C4-2B (cell line): ENCODE measurements at regions not wholly inside any gene's neighbourhood (a gene's known extent, or its start where the extent isn't known, plus 50 kb on each side); places are given as distances from the start of the nearest gene placed in this dataset.

Source experiments
- H3K27ac ChIP-seq: fragments of 450-650 bp; 2 replicates; pipeline ENCODE4 v1.5.1; 2017
- ZFX ChIP-seq: fragments of 450-650 bp; IDR thresholded peaks from 2 replicates; pipeline ENCODE4 v1.6.1; 2017
- TF ChIP-seq, protein P1 (sequence below): fragments of 450-650 bp; conservative IDR thresholded peaks from 2 replicates; pipeline ENCODE4 v1.5.1; 2017; ENCODE audit warnings: mild to moderate bottlenecking

DNA sequence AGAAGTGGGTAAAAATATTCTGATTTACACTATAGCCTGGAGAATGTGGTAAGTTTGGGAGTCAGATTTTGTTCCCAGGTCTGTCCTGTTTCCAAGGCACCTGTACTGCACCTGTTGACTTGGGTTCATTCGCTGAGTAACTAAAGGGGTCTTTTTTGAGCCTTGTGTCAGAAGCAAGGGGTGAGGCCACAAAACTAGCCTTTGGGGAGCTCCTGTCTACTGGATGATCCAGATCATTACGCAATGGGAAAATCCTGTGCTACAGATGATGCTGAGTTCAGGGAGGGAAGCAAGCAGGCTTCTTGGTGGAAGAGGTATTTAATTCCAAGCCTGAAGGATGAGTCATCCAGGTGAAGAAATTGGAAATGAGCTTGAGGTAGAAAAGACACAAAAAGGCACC, 424.0 kb downstream of the MATN1 start:
- no peak for TF ChIP-seq ZFX
- TF ChIP-seq, protein P1, sequence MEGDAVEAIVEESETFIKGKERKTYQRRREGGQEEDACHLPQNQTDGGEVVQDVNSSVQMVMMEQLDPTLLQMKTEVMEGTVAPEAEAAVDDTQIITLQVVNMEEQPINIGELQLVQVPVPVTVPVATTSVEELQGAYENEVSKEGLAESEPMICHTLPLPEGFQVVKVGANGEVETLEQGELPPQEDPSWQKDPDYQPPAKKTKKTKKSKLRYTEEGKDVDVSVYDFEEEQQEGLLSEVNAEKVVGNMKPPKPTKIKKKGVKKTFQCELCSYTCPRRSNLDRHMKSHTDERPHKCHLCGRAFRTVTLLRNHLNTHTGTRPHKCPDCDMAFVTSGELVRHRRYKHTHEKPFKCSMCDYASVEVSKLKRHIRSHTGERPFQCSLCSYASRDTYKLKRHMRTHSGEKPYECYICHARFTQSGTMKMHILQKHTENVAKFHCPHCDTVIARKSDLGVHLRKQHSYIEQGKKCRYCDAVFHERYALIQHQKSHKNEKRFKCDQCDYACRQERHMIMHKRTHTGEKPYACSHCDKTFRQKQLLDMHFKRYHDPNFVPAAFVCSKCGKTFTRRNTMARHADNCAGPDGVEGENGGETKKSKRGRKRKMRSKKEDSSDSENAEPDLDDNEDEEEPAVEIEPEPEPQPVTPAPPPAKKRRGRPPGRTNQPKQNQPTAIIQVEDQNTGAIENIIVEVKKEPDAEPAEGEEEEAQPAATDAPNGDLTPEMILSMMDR, result no peak
- H3K27ac ChIP-seq, result no peak overlapping the region

GRCh38 chr1:30295674-30296073, 427.7 kb downstream of the MATN1 start:
- TF ChIP-seq ZFX, result no peak
- TF ChIP-seq, protein P1, result no peak
- no peak overlapping the region for H3K27ac ChIP-seq

GRCh38 chr1:30295266-30295665, 428.1 kb downstream of the MATN1 start:
- TF ChIP-seq, protein P1, result no peak
- no peak for TF ChIP-seq ZFX
- no peak overlapping the region for H3K27ac ChIP-seq

- TF ChIP-seq, protein P1, result no peak
- TF ChIP-seq ZFX, result no peak
- no peak overlapping the region for H3K27ac ChIP-seq
Observed at GRCh38 chr1:30294508-30294907, 428.9 kb downstream of the MATN1 start.

- TF ChIP-seq, protein P1, result no peak
- no peak for TF ChIP-seq ZFX
- H3K27ac ChIP-seq, result no peak overlapping the region
Observed at GRCh38 chr1:30292451-30292850, 430.9 kb downstream of the MATN1 start.

DNA sequence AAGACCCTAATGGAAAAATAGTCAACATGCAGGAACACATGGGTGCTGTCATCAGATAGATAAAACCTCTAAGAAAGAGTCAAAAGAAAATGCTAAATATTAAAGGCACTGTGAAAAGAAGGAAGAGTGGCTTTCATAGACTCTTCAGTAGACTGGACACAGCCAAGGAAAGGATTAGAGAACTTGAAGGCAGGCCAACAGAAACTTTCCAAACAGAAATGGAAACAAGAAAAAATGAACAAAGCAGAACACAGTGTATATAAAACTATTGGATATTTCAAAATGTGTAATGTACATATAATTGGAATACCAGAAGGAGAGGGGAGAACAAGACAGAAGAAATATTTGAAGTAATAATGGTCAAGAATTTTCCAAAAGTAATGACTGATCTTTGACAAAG, 431.9 kb downstream of the MATN1 start:
- TF ChIP-seq, protein P1, result no peak
- TF ChIP-seq ZFX, result no peak
- no peak overlapping the region for H3K27ac ChIP-seq

DNA sequence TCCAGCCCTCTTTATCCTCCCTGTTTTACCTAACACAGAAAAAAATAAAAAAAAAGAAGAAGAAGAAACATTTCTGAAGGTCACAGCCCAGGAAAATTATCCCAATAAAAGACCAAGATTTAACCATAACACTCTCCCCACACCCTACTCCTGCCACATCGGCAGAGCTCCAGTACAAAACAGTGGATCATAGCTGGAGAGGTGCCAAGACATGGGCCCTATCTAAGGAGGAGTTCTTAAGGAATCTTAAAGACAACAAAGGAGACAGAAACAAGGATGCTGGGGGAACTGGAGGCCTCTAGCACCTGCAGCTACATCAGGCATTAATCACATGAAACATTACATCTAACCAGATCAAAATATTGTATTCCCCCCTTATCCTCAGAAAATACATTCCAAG, 432.8 kb downstream of the MATN1 start:
- H3K27ac ChIP-seq, result no peak overlapping the region
- TF ChIP-seq, protein P1, result no peak
- no peak for TF ChIP-seq ZFX
